OCI-LY3 (cell line): ENCODE measurements at regions not wholly inside any gene's neighbourhood (a gene's known extent, or its start where the extent isn't known, plus 50 kb on each side); places are given as distances from the start of the nearest gene placed in this dataset.

ENCODE experiments used
- EZH2phosphoT487 ChIP-seq: fragments of 200-600 bp; shearing (Covaris generic); IDR thresholded peaks from 2 replicates; pipeline ENCODE4 v1.6.1; 2018; ENCODE audit warnings: antibody characterized with exemption, mixed run types, low read depth
- TF ChIP-seq, protein P1 (sequence below): fragments of 200-600, 300-600 bp; sonication (generic); IDR thresholded peaks from 2 replicates; pipeline ENCODE4 v1.5.1; 2014; ENCODE audit warnings: antibody characterized with exemption, low read length, low read depth

DNA sequence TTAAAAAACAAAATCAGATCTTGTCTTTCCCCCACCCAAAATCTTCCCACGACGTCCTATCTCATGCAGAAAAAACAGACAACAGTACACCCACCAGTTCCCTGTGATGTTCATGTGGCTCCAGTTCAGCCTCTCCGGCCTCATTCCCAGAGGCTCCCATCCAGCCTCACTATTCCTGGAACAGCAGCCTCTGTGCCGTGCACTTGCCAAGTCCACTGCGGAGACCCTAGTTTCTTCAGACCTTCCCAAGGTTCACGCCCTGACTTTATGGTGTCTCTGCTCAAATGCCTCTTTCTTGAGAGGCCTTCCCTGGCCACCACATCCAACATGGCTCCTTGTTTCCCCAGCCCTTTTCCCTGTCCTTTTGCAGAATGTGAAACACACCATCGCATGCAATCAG, 106.3 kb upstream of the BACE2 start:
- TF ChIP-seq, protein P1, sequence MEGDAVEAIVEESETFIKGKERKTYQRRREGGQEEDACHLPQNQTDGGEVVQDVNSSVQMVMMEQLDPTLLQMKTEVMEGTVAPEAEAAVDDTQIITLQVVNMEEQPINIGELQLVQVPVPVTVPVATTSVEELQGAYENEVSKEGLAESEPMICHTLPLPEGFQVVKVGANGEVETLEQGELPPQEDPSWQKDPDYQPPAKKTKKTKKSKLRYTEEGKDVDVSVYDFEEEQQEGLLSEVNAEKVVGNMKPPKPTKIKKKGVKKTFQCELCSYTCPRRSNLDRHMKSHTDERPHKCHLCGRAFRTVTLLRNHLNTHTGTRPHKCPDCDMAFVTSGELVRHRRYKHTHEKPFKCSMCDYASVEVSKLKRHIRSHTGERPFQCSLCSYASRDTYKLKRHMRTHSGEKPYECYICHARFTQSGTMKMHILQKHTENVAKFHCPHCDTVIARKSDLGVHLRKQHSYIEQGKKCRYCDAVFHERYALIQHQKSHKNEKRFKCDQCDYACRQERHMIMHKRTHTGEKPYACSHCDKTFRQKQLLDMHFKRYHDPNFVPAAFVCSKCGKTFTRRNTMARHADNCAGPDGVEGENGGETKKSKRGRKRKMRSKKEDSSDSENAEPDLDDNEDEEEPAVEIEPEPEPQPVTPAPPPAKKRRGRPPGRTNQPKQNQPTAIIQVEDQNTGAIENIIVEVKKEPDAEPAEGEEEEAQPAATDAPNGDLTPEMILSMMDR: no peak
- TF ChIP-seq EZH2phosphoT487: no peak
